ENCODE measurements at regions not wholly inside any gene's neighbourhood (a gene's known extent, or its start where the extent isn't known, plus 50 kb on each side); places are given as distances from the start of the nearest gene placed in this dataset.
"Not testable (repeated sequence)": the region's sequence is repeated elsewhere in the genome, so short reads cannot be mapped to it uniquely, and the experiment has no call there.

- TF ChIP-seq, protein P1, sequence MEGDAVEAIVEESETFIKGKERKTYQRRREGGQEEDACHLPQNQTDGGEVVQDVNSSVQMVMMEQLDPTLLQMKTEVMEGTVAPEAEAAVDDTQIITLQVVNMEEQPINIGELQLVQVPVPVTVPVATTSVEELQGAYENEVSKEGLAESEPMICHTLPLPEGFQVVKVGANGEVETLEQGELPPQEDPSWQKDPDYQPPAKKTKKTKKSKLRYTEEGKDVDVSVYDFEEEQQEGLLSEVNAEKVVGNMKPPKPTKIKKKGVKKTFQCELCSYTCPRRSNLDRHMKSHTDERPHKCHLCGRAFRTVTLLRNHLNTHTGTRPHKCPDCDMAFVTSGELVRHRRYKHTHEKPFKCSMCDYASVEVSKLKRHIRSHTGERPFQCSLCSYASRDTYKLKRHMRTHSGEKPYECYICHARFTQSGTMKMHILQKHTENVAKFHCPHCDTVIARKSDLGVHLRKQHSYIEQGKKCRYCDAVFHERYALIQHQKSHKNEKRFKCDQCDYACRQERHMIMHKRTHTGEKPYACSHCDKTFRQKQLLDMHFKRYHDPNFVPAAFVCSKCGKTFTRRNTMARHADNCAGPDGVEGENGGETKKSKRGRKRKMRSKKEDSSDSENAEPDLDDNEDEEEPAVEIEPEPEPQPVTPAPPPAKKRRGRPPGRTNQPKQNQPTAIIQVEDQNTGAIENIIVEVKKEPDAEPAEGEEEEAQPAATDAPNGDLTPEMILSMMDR (IDR thresholded peaks at IDR 0.05) = not testable (repeated sequence)
- TF ChIP-seq REST (IDR thresholded peaks at IDR 0.05; ENCODE audit: insufficient read depth in 1 of 2, low read depth in 2 of 2, low read length in 1 of 2); POLR2AphosphoS5 (IDR thresholded peaks at IDR 0.05; ENCODE audit: low read depth, low read length); TCF7L2 (IDR thresholded peaks at IDR 0.05; ENCODE audit: low read depth, low read length): not testable (repeated sequence)
Measured at GRCh38 chr18:57879924-57880323, 76.8 kb upstream of the ATP8B1 start.

Measured in Panc1 (cell line).